ENCODE measurements at regions not wholly inside any gene's neighbourhood (a gene's known extent, or its start where the extent isn't known, plus 50 kb on each side); places are given as distances from the start of the nearest gene placed in this dataset.

- ChIA-PET POLR2A (interaction anchor here (2.1 to 3.2 kb wide), 2 partner anchors 10 to 13 kb away, joined by 12 to 13 read pairs; no protein-coding TSS in a partner anchor), CTCF (interaction anchor here (1.0 to 3.6 kb wide), 3 partner anchors 42 to 62 kb away, joined by 4 to 55 read pairs (median 4); no protein-coding TSS in a partner anchor)
- Mint-ChIP-seq H3K27ac (no peak overlapping the region), H3K9me3 (peaks cover 4% of the 10 kb centered on the region), H3K36me3 (ENCODE audit: low read depth) (peaks cover 5% of the 10 kb centered on the region), H3K4me1 (ENCODE audit: low read depth) (peaks cover 36% of the 10 kb centered on the region), H3K27me3 (no peaks in the 10 kb centered on the region), H3K4me3 (no peak overlapping the region)
- ATAC-seq: no peak
- TF ChIP-seq CTCF (IDR thresholded peaks at IDR 0.05): no peak
- DNase-seq: no peak
- intact Hi-C loops (cut with micrococcal nuclease): no loop called here
Observed at GRCh38 chr14:101708853-101709532, 52.5 kb upstream of the PPP2R5C start.

GRCh38 chr14:101709533-101709881 lies 52.0 kb upstream of the PPP2R5C start:
- ChIA-PET POLR2A (interaction anchor here (0.8 to 3.2 kb wide), 2 partner anchors 10 to 252 kb away, joined by 3 to 12 read pairs; no protein-coding TSS in a partner anchor), CTCF (interaction anchor here (1.0 kb wide), 2 partner anchors 41 to 61 kb away, joined by 4 read pairs; no protein-coding TSS in a partner anchor)
- Mint-ChIP-seq H3K27ac (no peak overlapping the region), H3K27me3 (no peaks in the 10 kb centered on the region), H3K36me3 (ENCODE audit: low read depth) (peaks cover 5% of the 10 kb centered on the region), H3K4me1 (ENCODE audit: low read depth) (peaks cover 37% of the 10 kb centered on the region), H3K9me3 (peaks cover 8% of the 10 kb centered on the region), H3K4me3 (no peak overlapping the region)
- ATAC-seq (no peak), DNase-seq (no peak)
- no peak for TF ChIP-seq CTCF (IDR thresholded peaks at IDR 0.05)
- intact Hi-C loops (cut with micrococcal nuclease): no loop called here

- intact Hi-C loops (cut with micrococcal nuclease): no loop called here
- Mint-ChIP-seq H3K27ac (peak overlapping the region; percentile 55), H3K9me3 (peaks cover 9% of the 10 kb centered on the region), H3K27me3 (no peaks in the 10 kb centered on the region), H3K4me3 (no peak overlapping the region), H3K4me1 (ENCODE audit: low read depth) (peaks cover 36% of the 10 kb centered on the region), H3K36me3 (ENCODE audit: low read depth) (peaks cover 4% of the 10 kb centered on the region)
- DNase-seq (no peak), ATAC-seq (no peak)
- no peak for TF ChIP-seq CTCF (IDR thresholded peaks at IDR 0.05)
- POLR2A ChIA-PET: interaction anchor here (0.8 to 3.2 kb wide), 3 partner anchors 9 to 252 kb away, joined by 3 to 12 read pairs (median 3); no protein-coding TSS in a partner anchor
- CTCF ChIA-PET: interaction anchor here (1.0 kb wide), 2 partner anchors 41 to 61 kb away, joined by 4 read pairs; no protein-coding TSS in a partner anchor
Observed at GRCh38 chr14:101709962-101710931, 51.3 kb upstream of the PPP2R5C start.

- Mint-ChIP-seq H3K4me3 (no peak overlapping the region), H3K4me1 (ENCODE audit: low read depth) (peaks cover 38% of the 10 kb centered on the region), H3K27me3 (no peaks in the 10 kb centered on the region), H3K9me3 (peaks cover 9% of the 10 kb centered on the region), H3K27ac (no peak overlapping the region), H3K36me3 (ENCODE audit: low read depth) (peaks cover 2% of the 10 kb centered on the region)
- no peak for TF ChIP-seq CTCF (IDR thresholded peaks at IDR 0.05)
- DNase-seq (no peak), ATAC-seq (no peak)
- intact Hi-C loops (cut with micrococcal nuclease): no loop called here
- CTCF ChIA-PET: no interaction called here
- POLR2A ChIA-PET: interaction anchor here (1.2 kb wide), 1 partner anchor 9 kb away, joined by 3 read pairs; no protein-coding TSS in a partner anchor
Observed at GRCh38 chr14:101711041-101711856, 50.3 kb upstream of the PPP2R5C start.

Measured in activated CD8-positive, alpha-beta T cell treated with anti-CD3 and anti-CD28 coated beads for 36 hours (primary cell).